Naive thymus-derived CD4-positive, alpha-beta T cell (primary cell): ENCODE measurements at regions not wholly inside any gene's neighbourhood (a gene's known extent, or its start where the extent isn't known, plus 50 kb on each side); places are given as distances from the start of the nearest gene placed in this dataset.

ENCODE experiments used
- ATAC-seq: fragments of 150-1000 bp; cut with Tn5 transposase; 2 replicates; pipeline ENCODE4 v1.10.0; 2021; ENCODE audit warnings: mild to moderate bottlenecking, moderate library complexity
- CTCF ChIA-PET: fragments of 350-600 bp; sonication (Branson Sonifier 250); formaldehyde crosslinking; loops from one replicate; lab custom pipeline; 2021; ENCODE audit warnings: antibody characterized with exemption; lab: Charles Lee
- POLR2A ChIA-PET: fragments of 350-600 bp; sonication (Branson Sonifier 250); formaldehyde crosslinking; loops from one replicate; lab custom pipeline; 2021; ENCODE audit warnings: antibody characterized with exemption, inconsistent platforms; lab: Charles Lee
- DNase-seq, 9 donors: peaks; one replicate each; pipeline versions ENCODE4 v3.0.0 to v3.0.0-alpha.2; 2020 to 2022; ENCODE audit warnings: mixed read lengths in 1 of 9
- H3K27ac ChIP-seq: one replicate; pipeline ENCODE4 v1.7.0; 2013; ENCODE audit warnings: mild to moderate bottlenecking, low read depth, low read length, moderate library complexity
- H3K27me3 ChIP-seq, 2 donors: one replicate each; pipeline ENCODE4 v1.7.0; 2013; ENCODE audit warnings: low read length in 2 of 2, mild to moderate bottlenecking in 2 of 2, moderate library complexity in 2 of 2; ENCODE audit not compliant: control insufficient read depth in 2 of 2, insufficient read depth in 2 of 2
- H3K36me3 ChIP-seq, 3 experiments: 1 replicate in 2 of 3; 2 replicates in 1 of 3; pipeline ENCODE4 v1.7.0; 2013; ENCODE audit warnings: low read length in 3 of 3, mild to moderate bottlenecking in 3 of 3, moderate library complexity in 1 of 3; ENCODE audit not compliant: insufficient read depth in 3 of 3, control insufficient read depth in 2 of 3
- H3K4me1 ChIP-seq, 2 donors: one replicate each; pipeline ENCODE4 v1.7.0; 2013; ENCODE audit warnings: low read length in 2 of 2, mild to moderate bottlenecking in 2 of 2, moderate library complexity in 1 of 2; ENCODE audit not compliant: control insufficient read depth in 2 of 2, insufficient read depth in 2 of 2
- H3K4me3 ChIP-seq: 2 replicates; pipeline ENCODE4 v1.7.0; 2013; ENCODE audit warnings: mild to moderate bottlenecking, low read length
- H3K9me3 ChIP-seq, 3 experiments: 1 replicate in 2 of 3; 2 replicates in 1 of 3; pipeline ENCODE4 v1.7.0; 2013; ENCODE audit warnings: low read length in 3 of 3; ENCODE audit not compliant: control insufficient read depth in 2 of 3
- H3K27ac Mint-ChIP-seq, 9 donors: one replicate each; pipeline ENCODE4 v1.8.0; 2020 to 2022; ENCODE audit warnings: mixed read lengths in 9 of 9, mild to moderate bottlenecking in 8 of 9, moderate library complexity in 5 of 9, inconsistent platforms in 2 of 9
- H3K27me3 Mint-ChIP-seq, 5 donors: one replicate each; pipeline ENCODE4 v1.8.0; 2021 to 2022; ENCODE audit warnings: mixed read lengths in 5 of 5, mild to moderate bottlenecking in 1 of 5
- H3K36me3 Mint-ChIP-seq, 5 donors: one replicate each; pipeline ENCODE4 v1.8.0; 2020 to 2022; ENCODE audit warnings: mixed read lengths in 5 of 5, mild to moderate bottlenecking in 3 of 5, inconsistent platforms in 1 of 5
- H3K4me1 Mint-ChIP-seq, 7 donors: one replicate each; pipeline ENCODE4 v1.8.0; 2020 to 2022; ENCODE audit warnings: mixed read lengths in 7 of 7, mild to moderate bottlenecking in 3 of 7, inconsistent platforms in 1 of 7
- H3K4me3 Mint-ChIP-seq, 10 donors: one replicate each; pipeline ENCODE4 v1.8.0; 2020 to 2022; ENCODE audit warnings: mild to moderate bottlenecking in 10 of 10, mixed read lengths in 10 of 10, moderate library complexity in 6 of 10, inconsistent platforms in 2 of 10
- H3K9me3 Mint-ChIP-seq, 11 donors: one replicate each; pipeline ENCODE4 v1.8.0; 2020 to 2022; ENCODE audit warnings: mixed read lengths in 11 of 11, mild to moderate bottlenecking in 4 of 11, inconsistent platforms in 1 of 11, moderate library complexity in 1 of 11
- intact Hi-C, 2 donors: fragments of 100-400 bp; cut with micrococcal nuclease; formaldehyde crosslinking; loops; one replicate each; pipeline ENCODE4 v1.15.1; 2023

- Mint-ChIP-seq H3K27ac (no peak overlapping the region), H3K36me3 (no peaks in the 10 kb centered on the region), H3K4me1 (no peaks in the 10 kb centered on the region), H3K27me3 (peaks cover 0 to 23% (median 22%) of the 10 kb centered on the region in 5 donors), H3K4me3 (no peak overlapping the region), H3K9me3 (peaks cover 0 to 18% (median 0%) of the 10 kb centered on the region in 11 donors)
- Histone ChIP-seq H3K27ac (no peak overlapping the region), H3K4me3 (no peak overlapping the region), H3K9me3 (no peaks in the 10 kb centered on the region), H3K27me3 (no peaks in the 10 kb centered on the region), H3K36me3 (no peaks in the 10 kb centered on the region), H3K4me1 (no peaks in the 10 kb centered on the region)
- ChIA-PET CTCF (no interaction called here), POLR2A (no interaction called here)
- intact Hi-C loops: no loop called here
- ATAC-seq (no peak), DNase-seq (no peak)
Measured at GRCh38 chr6:106832766-106833510, 141.6 kb downstream of the CD24 start.

GRCh38 chr6:106830930-106831329, 143.6 kb downstream of the CD24 start:
- H3K4me1 ChIP-seq: no peaks in the 10 kb centered on the region
- CTCF ChIA-PET: no interaction called here

GRCh38 chr6:106829451-106829850, 145.1 kb downstream of the CD24 start:
- ATAC-seq: no peak
- Histone ChIP-seq H3K27me3 (no peaks in the 10 kb centered on the region), H3K4me3 (no peak overlapping the region), H3K27ac (no peak overlapping the region), H3K36me3 (no peaks in the 10 kb centered on the region), H3K4me1 (no peaks in the 10 kb centered on the region), H3K9me3 (no peaks in the 10 kb centered on the region)
- Mint-ChIP-seq H3K4me1 (peaks cover 0 to 6% (median 0%) of the 10 kb centered on the region in 7 donors), H3K27me3 (peaks cover 0 to 20% (median 10%) of the 10 kb centered on the region in 5 donors), H3K27ac (no peak overlapping the region), H3K9me3 (peaks cover 0 to 19% (median 0%) of the 10 kb centered on the region in 11 donors), H3K4me3 (no peak overlapping the region), H3K36me3 (no peaks in the 10 kb centered on the region)
- CTCF ChIA-PET: no interaction called here
- no peak for DNase-seq
- intact Hi-C loops: no loop called here
- POLR2A ChIA-PET: no interaction called here

More at GRCh38 chr6:106830930-106831329, 143.6 kb downstream of the CD24 start:
- Mint-ChIP-seq H3K4me1 (peaks cover 0 to 6% (median 0%) of the 10 kb centered on the region in 7 donors), H3K27me3 (peaks cover 0 to 16% (median 12%) of the 10 kb centered on the region in 5 donors), H3K9me3 (peaks cover 0 to 19% (median 0%) of the 10 kb centered on the region in 11 donors), H3K4me3 (no peak overlapping the region), H3K27ac (no peak overlapping the region), H3K36me3 (no peaks in the 10 kb centered on the region)
- intact Hi-C loops: no loop called here
- no peak overlapping the region for H3K4me3 ChIP-seq
- H3K36me3 ChIP-seq: no peaks in the 10 kb centered on the region
- no peak overlapping the region for H3K27ac ChIP-seq
- H3K9me3 ChIP-seq: no peaks in the 10 kb centered on the region
- POLR2A ChIA-PET: no interaction called here
- no peaks in the 10 kb centered on the region for H3K27me3 ChIP-seq
- no peak for ATAC-seq
- DNase-seq: no peak

GRCh38 chr6:106827081-106827480, 147.4 kb downstream of the CD24 start:
- H3K4me1 Mint-ChIP-seq: peaks cover 0 to 6% (median 0%) of the 10 kb centered on the region in 7 donors
- POLR2A ChIA-PET: no interaction called here

GRCh38 chr6:106825156-106825555, 149.4 kb downstream of the CD24 start:
- H3K4me1 ChIP-seq: no peaks in the 10 kb centered on the region
- no peak for DNase-seq
- H3K27ac Mint-ChIP-seq: no peak overlapping the region
- H3K4me3 ChIP-seq: no peak overlapping the region
- no peak for ATAC-seq
- H3K36me3 Mint-ChIP-seq: no peaks in the 10 kb centered on the region
- H3K4me3 Mint-ChIP-seq: no peak overlapping the region
- intact Hi-C loops: no loop called here
- no peaks in the 10 kb centered on the region for H3K9me3 ChIP-seq
- ChIA-PET CTCF (no interaction called here), POLR2A (no interaction called here)
- H3K27me3 Mint-ChIP-seq: peaks cover 0 to 28% (median 11%) of the 10 kb centered on the region in 5 donors
- H3K27ac ChIP-seq: no peak overlapping the region
- H3K9me3 Mint-ChIP-seq: peaks cover 0 to 19% (median 0%) of the 10 kb centered on the region in 11 donors
- no peaks in the 10 kb centered on the region for H3K36me3 ChIP-seq
- H3K27me3 ChIP-seq: no peaks in the 10 kb centered on the region
- H3K4me1 Mint-ChIP-seq: peaks cover 0 to 6% (median 0%) of the 10 kb centered on the region in 7 donors

More at GRCh38 chr6:106827081-106827480, 147.4 kb downstream of the CD24 start:
- Histone ChIP-seq H3K27ac (no peak overlapping the region), H3K4me3 (no peak overlapping the region), H3K4me1 (no peaks in the 10 kb centered on the region), H3K27me3 (no peaks in the 10 kb centered on the region), H3K36me3 (no peaks in the 10 kb centered on the region), H3K9me3 (no peaks in the 10 kb centered on the region)
- CTCF ChIA-PET: interaction anchor here (0.6 kb wide), 1 partner anchor 1098 kb away, joined by 3 read pairs; no protein-coding TSS in a partner anchor
- Mint-ChIP-seq H3K36me3 (no peaks in the 10 kb centered on the region), H3K27me3 (peaks cover 0 to 20% (median 7%) of the 10 kb centered on the region in 5 donors), H3K9me3 (peaks cover 0 to 19% (median 0%) of the 10 kb centered on the region in 11 donors), H3K27ac (no peak overlapping the region), H3K4me3 (no peak overlapping the region)
- intact Hi-C loops: no loop called here
- ATAC-seq (no peak), DNase-seq (no peak)

GRCh38 chr6:106823732-106824351, 150.7 kb downstream of the CD24 start:
- no peak overlapping the region for H3K27ac ChIP-seq
- H3K4me1 ChIP-seq: no peaks in the 10 kb centered on the region
- intact Hi-C loops: no loop called here
- POLR2A ChIA-PET: no interaction called here
- Mint-ChIP-seq H3K4me1 (peaks cover 0 to 6% (median 0%) of the 10 kb centered on the region in 7 donors), H3K27ac (no peak overlapping the region), H3K9me3 (peaks cover 0 to 9% (median 0%) of the 10 kb centered on the region in 11 donors), H3K4me3 (no peak overlapping the region), H3K27me3 (peaks cover 3 to 17% (median 9%) of the 10 kb centered on the region in 5 donors), H3K36me3 (no peaks in the 10 kb centered on the region)
- no peaks in the 10 kb centered on the region for H3K27me3 ChIP-seq
- DNase-seq (no peak), ATAC-seq (no peak)
- no peaks in the 10 kb centered on the region for H3K9me3 ChIP-seq
- CTCF ChIA-PET: no interaction called here
- no peak overlapping the region for H3K4me3 ChIP-seq
- H3K36me3 ChIP-seq: no peaks in the 10 kb centered on the region
